Nephron (organoid): ENCODE measurements at regions not wholly inside any gene's neighbourhood (a gene's known extent, or its start where the extent isn't known, plus 50 kb on each side); places are given as distances from the start of the nearest gene placed in this dataset.

Experiments used
- H3K27ac Mint-ChIP-seq, 3 experiments: 2 replicates each; pipeline ENCODE4 v1.8.0; 2020; ENCODE audit warnings: mixed read lengths in 3 of 3, mild to moderate bottlenecking in 2 of 3, moderate library complexity in 1 of 3
- H3K27me3 Mint-ChIP-seq: 2 replicates; pipeline ENCODE4 v1.8.0; 2021; ENCODE audit warnings: low read depth, mild to moderate bottlenecking, moderate library complexity, mixed read lengths
- H3K36me3 Mint-ChIP-seq: 2 replicates; pipeline ENCODE4 v1.8.0; 2020; ENCODE audit warnings: low read depth, mixed read lengths
- H3K4me1 Mint-ChIP-seq: 2 replicates; pipeline ENCODE4 v1.8.0; 2020; ENCODE audit warnings: mixed read lengths
- H3K4me3 Mint-ChIP-seq, 3 experiments: 2 replicates each; pipeline ENCODE4 v1.8.0; 2020; ENCODE audit warnings: mild to moderate bottlenecking in 3 of 3, mixed read lengths in 3 of 3, moderate library complexity in 2 of 3
- H3K9me3 Mint-ChIP-seq: 2 replicates; pipeline ENCODE4 v1.8.0; 2020; ENCODE audit warnings: mixed read lengths
- CTCF ChIP-seq, 3 experiments: fragments of 200-600 bp; sonication (generic); IDR thresholded peaks; one replicate each; pipeline ENCODE4 v1.5.0; 2021; ENCODE audit warnings: antibody characterized with exemption in 3 of 3; ENCODE audit not compliant: unreplicated experiment in 3 of 3

GRCh38 chr15:69797051-69797595 is 300.6 kb downstream of the TLE3 start:
- Mint-ChIP-seq H3K4me1 (peaks cover 25% of the 10 kb centered on the region), H3K9me3 (peaks cover 3% of the 10 kb centered on the region), H3K4me3 (no peak overlapping the region), H3K36me3 (no peaks in the 10 kb centered on the region), H3K27me3 (peaks cover 47% of the 10 kb centered on the region), H3K27ac (no peak overlapping the region)
- TF ChIP-seq CTCF (IDR thresholded peaks at IDR 0.05; ENCODE audit: unreplicated experiment in 3 of 3), result no peak

- no peaks in the 10 kb centered on the region for H3K36me3 Mint-ChIP-seq
- H3K27ac Mint-ChIP-seq, result no peak overlapping the region
- H3K9me3 Mint-ChIP-seq, result no peaks in the 10 kb centered on the region
- peaks cover 47% of the 10 kb centered on the region for H3K27me3 Mint-ChIP-seq
- no peak overlapping the region for H3K4me3 Mint-ChIP-seq
- peaks cover 28% of the 10 kb centered on the region for H3K4me1 Mint-ChIP-seq
- no peak for TF ChIP-seq CTCF (IDR thresholded peaks at IDR 0.05; ENCODE audit: unreplicated experiment in 3 of 3)
These were observed 300.1 kb downstream of the TLE3 start for GRCh38 chr15:69797615-69798014.

GRCh38 chr15:69798481-69799250 is 299.1 kb downstream of the TLE3 start:
- H3K36me3 Mint-ChIP-seq, result no peaks in the 10 kb centered on the region
- H3K9me3 Mint-ChIP-seq, result no peaks in the 10 kb centered on the region
- peaks cover 43% of the 10 kb centered on the region for H3K27me3 Mint-ChIP-seq
- no peak overlapping the region for H3K4me3 Mint-ChIP-seq
- peak overlapping the region in 2 of 3 experiments; percentile 4 to 29 for H3K27ac Mint-ChIP-seq
- no peak for TF ChIP-seq CTCF (IDR thresholded peaks at IDR 0.05; ENCODE audit: unreplicated experiment in 3 of 3)
- H3K4me1 Mint-ChIP-seq, result peaks cover 28% of the 10 kb centered on the region

GRCh38 chr15:69801144-69801543 is 296.6 kb downstream of the TLE3 start:
- H3K36me3 Mint-ChIP-seq, result peaks cover 3% of the 10 kb centered on the region
- H3K9me3 Mint-ChIP-seq, result no peaks in the 10 kb centered on the region

GRCh38 chr15:69802432-69802831 is 295.3 kb downstream of the TLE3 start:
- Mint-ChIP-seq H3K36me3 (peaks cover 3% of the 10 kb centered on the region), H3K9me3 (no peaks in the 10 kb centered on the region), H3K27me3 (peaks cover 48% of the 10 kb centered on the region), H3K4me1 (peaks cover 24% of the 10 kb centered on the region), H3K4me3 (no peak overlapping the region), H3K27ac (no peak overlapping the region)
- TF ChIP-seq CTCF (IDR thresholded peaks at IDR 0.05; ENCODE audit: unreplicated experiment in 3 of 3), result no peak

More at GRCh38 chr15:69801144-69801543, 296.6 kb downstream of the TLE3 start:
- Mint-ChIP-seq H3K27ac (no peak overlapping the region), H3K4me3 (no peak overlapping the region), H3K4me1 (peaks cover 24% of the 10 kb centered on the region), H3K27me3 (peaks cover 42% of the 10 kb centered on the region)
- no peak for TF ChIP-seq CTCF (IDR thresholded peaks at IDR 0.05; ENCODE audit: unreplicated experiment in 3 of 3)

GRCh38 chr15:69804786-69805185 is 292.9 kb downstream of the TLE3 start:
- no peak overlapping the region for H3K4me3 Mint-ChIP-seq
- peaks cover 17% of the 10 kb centered on the region for H3K4me1 Mint-ChIP-seq
- no peaks in the 10 kb centered on the region for H3K9me3 Mint-ChIP-seq
- peaks cover 28% of the 10 kb centered on the region for H3K27me3 Mint-ChIP-seq
- H3K27ac Mint-ChIP-seq, result no peak overlapping the region
- H3K36me3 Mint-ChIP-seq, result peaks cover 3% of the 10 kb centered on the region
- no peak for TF ChIP-seq CTCF (IDR thresholded peaks at IDR 0.05; ENCODE audit: unreplicated experiment in 3 of 3)
